HL-60/S4 treated with phorbol 12-myristate 13-acetate at 8.2 ng/mL for 4 days and 3 days (cell line): ENCODE measurements at regions not wholly inside any gene's neighbourhood (a gene's known extent, or its start where the extent isn't known, plus 50 kb on each side); places are given as distances from the start of the nearest gene placed in this dataset.
"Not testable (repeated sequence)": the region's sequence is repeated elsewhere in the genome, so short reads cannot be mapped to it uniquely, and the experiment has no call there.

Source experiments
- in situ Hi-C: fragments of 300-500 bp; cut with MboI; formaldehyde crosslinking; loops from 2 replicates; pipeline ENCODE4 v1.15.0; 2022; ENCODE audit warnings: low sequenced_read_pairs

GRCh38 chr6:44037847-44038542 is 89.3 kb downstream of the MRPL14 start:
- in situ Hi-C loops, result no loop called here

DNA sequence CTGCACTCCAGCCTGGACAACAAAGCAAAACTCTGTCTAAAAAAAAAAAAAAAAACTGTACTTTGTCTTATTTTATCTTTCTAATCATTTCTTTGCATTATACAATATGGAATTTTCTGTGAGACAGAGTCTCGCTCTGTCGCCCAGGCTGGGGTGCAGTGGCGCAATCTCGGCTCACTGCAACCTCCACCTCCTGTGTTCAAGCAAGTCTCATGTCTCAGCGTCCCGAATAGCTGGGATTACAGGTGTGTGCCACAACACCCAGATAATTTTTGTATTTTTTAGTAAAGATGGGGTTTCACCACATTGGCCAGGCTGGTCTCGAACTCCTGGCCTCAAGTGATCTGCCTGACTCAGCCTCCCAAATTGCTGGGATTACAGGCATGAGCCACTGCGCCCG is 90.0 kb downstream of the MRPL14 start:
- in situ Hi-C loops, result not testable (repeated sequence)

GRCh38 chr6:44036699-44037101 is 90.6 kb downstream of the MRPL14 start:
- in situ Hi-C loops, result no loop called here

DNA sequence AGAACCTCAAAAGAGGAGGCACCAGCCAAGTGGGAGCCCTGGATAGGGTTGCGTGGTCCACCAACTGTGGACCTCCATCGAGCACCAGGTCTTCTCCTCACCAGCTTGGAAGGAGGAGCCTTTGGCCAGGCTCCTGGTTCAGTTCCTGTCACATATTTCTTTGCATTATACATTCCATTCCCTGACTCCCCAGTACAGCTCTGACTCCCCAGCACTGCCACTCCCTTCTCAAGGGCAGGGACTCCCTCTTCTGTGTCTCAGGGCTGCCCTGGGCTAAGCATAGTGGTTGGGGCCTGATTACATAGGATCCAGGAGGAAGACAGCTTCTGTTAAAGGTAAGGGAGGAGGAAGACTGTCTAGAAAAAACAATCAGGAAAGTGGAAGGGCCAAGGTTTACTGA is 91.1 kb downstream of the MRPL14 start:
- in situ Hi-C loops, result no loop called here

DNA sequence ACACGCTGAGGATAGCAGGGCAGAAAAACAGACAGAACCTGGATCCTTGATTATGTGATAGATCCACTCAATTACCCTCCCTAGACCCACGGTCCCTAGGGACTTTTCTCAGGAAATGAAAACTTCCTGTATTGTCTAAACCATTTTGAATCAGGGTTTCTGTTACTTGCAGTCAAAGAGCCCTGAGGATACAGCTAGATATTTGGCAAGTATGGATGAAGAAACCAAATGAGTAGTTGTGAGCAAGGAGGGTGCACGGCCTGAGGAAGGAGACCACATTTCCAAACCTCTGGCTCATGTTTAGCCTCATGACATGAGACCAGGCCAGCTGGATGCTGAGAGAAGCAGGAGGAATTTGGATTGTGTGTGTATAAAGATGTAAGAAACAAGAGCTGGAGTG is 91.6 kb downstream of the MRPL14 start:
- in situ Hi-C loops, result no loop called here

DNA sequence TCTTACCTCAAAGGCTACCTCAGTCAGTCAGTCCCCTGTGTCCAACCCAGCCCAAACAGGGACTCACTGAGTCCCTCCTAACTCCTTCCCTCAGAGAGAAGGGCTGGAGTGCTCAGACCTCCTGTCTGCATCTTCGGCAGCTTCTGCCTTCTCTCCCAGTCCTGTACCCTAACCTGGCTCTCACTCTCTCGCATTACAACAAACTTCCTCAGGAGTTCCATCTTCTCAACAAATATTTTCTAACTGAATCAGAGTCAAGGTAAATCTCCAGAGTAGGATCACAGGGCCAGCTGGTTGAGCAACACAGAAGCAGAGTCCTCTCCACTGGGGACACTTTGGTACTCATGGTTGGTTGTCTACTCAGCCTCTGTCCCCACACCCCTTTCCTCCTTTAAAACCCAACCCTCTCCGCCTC is 92.3 kb downstream of the MRPL14 start:
- in situ Hi-C loops, result no loop called here

DNA sequence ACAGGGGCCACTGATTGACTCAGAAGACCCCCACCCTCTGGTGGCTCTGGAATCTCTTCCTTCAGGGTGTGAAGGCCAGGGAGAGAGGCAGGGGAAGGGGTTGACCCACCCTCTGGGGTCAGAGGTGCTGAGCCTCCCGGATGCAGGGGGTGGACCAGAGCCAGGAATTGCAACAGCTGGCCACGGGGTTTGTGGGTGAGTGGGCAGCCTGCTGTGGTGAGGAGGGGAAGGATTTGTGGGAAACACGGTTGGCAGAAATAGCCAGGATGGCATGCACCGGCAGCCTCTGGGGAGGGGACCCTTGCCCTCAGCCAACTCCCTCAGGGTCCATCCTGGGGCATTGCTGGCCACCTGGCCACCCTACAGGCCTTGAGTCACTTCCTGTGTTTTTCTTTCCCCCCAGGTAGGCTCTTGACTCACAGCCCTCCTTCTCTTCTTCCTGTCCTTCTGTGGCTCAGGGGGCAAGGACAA is 92.8 kb downstream of the MRPL14 start:
- in situ Hi-C loops, result no loop called here

DNA sequence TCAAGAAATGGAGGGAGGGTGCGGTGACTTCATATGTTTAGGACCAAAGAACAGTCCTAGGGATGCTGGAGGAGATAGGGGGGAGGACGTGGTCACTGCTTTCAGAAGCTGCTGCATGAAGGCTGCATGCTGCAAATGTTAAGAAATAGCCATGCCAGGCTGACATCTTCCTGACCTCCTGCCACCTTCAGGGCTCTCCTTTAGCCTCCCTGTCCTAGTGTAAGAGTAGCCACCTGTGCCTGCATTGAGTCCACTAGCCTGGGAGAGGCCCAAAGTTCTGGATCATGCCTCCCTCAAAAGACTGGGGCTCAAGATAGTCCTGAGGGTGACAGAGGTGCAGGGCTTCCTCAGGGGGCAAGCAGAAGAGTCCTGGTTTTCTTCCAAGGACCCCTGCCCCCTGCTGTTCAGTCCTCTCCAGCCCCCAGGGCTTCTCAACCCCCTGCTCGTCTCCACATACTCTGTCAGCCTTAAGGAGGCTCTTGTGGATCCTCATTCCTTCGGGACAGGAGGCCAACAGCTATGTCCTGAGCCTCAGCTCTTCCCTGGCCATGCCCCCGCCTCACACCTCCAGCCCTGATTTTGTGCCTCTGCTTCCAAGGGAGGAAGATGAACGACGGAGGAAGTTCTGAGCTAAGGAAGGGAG is 96.3 kb downstream of the MRPL14 start:
- in situ Hi-C loops, result no loop called here

- in situ Hi-C loops, result no loop called here
Observed at GRCh38 chr6:44029444-44030185, 97.6 kb downstream of the MRPL14 start.

- in situ Hi-C loops, result no loop called here
Observed at GRCh38 chr6:44028789-44029310, 98.4 kb downstream of the MRPL14 start.

- in situ Hi-C loops, result no loop called here
Observed at GRCh38 chr6:44025226-44025625, 102.0 kb downstream of the MRPL14 start.

- in situ Hi-C loops, result no loop called here
Observed at GRCh38 chr6:44024574-44025219, 102.6 kb downstream of the MRPL14 start.

DNA sequence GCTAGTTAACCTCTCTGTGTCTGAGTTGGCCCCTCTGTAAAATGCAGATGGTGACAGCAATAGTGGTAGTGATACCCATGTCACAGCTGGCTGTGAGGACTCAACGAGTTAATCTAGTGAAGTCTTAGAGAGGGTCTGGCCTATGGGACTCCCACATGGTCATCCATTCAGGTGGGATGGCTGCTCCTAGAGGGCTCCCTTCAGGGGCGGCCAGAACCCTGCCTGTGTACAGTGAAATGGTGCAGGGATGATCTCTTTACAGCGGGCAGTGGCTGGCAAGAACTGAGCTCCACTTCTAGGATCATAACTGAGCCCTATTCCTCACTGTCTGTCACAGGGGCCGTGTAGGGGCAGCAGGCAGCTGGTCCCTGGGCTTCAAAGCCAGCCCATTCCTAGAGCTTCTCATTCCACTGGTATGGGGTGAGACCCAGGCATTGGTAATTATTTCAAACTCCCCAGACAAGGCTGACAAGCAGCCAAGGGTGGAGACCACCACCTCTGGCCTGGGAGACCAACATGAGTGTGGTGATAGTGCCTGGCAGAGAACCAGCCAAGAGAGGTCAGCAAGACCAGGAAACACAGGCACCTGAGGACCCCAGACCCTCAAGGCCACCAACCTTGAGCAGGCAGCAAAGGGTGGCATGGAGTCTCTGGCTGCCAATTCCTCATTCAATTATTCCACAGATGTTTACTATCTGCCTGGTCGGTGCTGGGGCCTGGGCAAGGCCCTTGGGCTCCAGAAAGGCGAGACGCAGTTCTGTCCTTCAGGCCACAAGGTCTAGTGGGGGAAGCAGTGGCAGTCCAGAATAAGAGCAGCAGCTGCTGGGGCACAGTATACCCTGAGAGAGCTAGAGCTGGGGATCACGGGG is 103.4 kb downstream of the MRPL14 start:
- in situ Hi-C loops, result no loop called here

GRCh38 chr6:44022671-44023352 is 104.4 kb downstream of the MRPL14 start:
- in situ Hi-C loops, result no loop called here

GRCh38 chr6:44022296-44022661 is 105.0 kb downstream of the MRPL14 start:
- in situ Hi-C loops, result no loop called here

GRCh38 chr6:44021589-44022295 is 105.5 kb downstream of the MRPL14 start:
- in situ Hi-C loops, result no loop called here

DNA sequence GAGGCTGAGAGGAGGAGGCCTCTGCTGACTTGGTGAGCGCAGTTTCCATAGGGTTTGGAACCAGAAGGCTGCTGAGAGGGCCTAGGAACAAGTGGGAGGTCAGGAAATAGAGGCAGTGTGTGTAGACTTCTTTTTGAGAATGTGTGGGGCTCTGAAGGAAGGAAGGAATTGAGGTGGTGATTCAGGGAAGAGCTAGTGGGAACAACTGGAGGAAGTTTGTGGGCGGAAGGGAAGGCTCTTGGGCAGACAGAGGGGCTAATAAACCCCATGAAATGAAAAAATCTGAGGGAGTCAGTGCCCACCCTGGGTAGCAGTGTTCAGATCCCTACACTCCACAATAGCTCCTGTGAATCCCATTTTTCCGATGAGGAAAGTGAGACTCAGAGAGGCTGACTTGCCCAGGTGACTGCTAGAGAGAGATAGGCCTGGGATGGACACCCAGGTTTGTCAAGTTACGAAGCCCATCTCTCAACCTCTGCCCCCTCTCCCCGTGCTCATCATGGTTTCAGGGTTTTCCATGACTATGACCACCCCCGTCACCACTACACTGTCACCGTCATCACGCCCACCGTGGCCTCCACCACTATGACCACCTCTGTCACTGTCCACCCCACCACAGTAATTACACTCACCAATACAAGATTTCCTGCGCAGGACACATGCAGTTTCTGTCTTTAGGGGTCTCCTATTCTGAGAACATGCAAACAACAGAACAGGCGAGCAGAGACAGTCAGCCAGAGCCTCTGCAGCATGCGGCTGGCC is 106.4 kb downstream of the MRPL14 start:
- in situ Hi-C loops, result no loop called here

GRCh38 chr6:44020148-44020547 is 107.1 kb downstream of the MRPL14 start:
- in situ Hi-C loops, result no loop called here
